Spleen (tissue), 7 donors: ENCODE measurements at regions not wholly inside any gene's neighbourhood (a gene's known extent, or its start where the extent isn't known, plus 50 kb on each side); places are given as distances from the start of the nearest gene placed in this dataset.
"Not testable (repeated sequence)": the region's sequence is repeated elsewhere in the genome, so short reads cannot be mapped to it uniquely, and the experiment has no call there.

Source experiments
- POLR2A ChIP-seq, 3 donors: fragments of 450-650 bp; IDR thresholded peaks; one replicate each; pipeline ENCODE4 v1.5.1; 2017; ENCODE audit warnings: antibody characterized with exemption in 3 of 3, mild to moderate bottlenecking in 1 of 3
- POLR2AphosphoS5 ChIP-seq, 3 donors: sonication (generic); formaldehyde crosslinking; IDR thresholded peaks; one replicate each; pipeline ENCODE4 v1.5.1; 2017; ENCODE audit warnings: antibody characterized with exemption in 3 of 3
- TF ChIP-seq, protein P1 (sequence below), 11 experiments: fragments of 200-600 bp in 7 of 11; fragments of 450-650 bp in 4 of 11; sonication (generic) in 4 of 11; IDR thresholded peaks in 8 of 11; conservative IDR thresholded peaks in 3 of 11; 1 replicate in 7 of 11; 2 replicates in 4 of 11; pipeline versions ENCODE4 v1.4.0 to v1.8.0; 2016 to 2021; ENCODE audit warnings: antibody characterized with exemption in 11 of 11, inconsistent platforms in 4 of 11, mild to moderate bottlenecking in 1 of 11
- donor health status: DM: no; HTN: no; CAD: no; lungs with moderate emphysema.
- donor health status: DM: no; HTN: no; CAD: no.
- donor health status: DM: no; HTN: no; CAD: no.

DNA sequence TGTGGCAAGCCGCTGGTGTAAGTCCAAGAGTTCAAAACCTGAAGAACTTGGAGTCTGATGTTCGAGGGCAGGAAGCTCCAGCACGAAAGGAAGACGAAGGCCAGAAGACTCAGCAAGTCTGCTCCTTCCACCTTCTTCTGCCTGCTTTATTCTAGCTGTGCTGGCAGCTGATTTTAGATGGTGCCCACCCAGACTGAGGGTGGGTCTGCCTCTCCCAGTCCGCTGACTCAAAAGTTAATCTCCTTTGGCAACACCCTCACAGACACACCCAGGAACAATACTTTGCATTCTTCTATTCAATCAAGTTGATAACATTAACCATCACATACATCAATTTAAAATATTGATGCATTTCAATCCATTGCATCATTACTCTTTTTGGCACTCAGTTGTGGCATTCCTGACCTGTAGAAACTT, 373.1 kb downstream of the CDH10 start:
- TF ChIP-seq, protein P1, sequence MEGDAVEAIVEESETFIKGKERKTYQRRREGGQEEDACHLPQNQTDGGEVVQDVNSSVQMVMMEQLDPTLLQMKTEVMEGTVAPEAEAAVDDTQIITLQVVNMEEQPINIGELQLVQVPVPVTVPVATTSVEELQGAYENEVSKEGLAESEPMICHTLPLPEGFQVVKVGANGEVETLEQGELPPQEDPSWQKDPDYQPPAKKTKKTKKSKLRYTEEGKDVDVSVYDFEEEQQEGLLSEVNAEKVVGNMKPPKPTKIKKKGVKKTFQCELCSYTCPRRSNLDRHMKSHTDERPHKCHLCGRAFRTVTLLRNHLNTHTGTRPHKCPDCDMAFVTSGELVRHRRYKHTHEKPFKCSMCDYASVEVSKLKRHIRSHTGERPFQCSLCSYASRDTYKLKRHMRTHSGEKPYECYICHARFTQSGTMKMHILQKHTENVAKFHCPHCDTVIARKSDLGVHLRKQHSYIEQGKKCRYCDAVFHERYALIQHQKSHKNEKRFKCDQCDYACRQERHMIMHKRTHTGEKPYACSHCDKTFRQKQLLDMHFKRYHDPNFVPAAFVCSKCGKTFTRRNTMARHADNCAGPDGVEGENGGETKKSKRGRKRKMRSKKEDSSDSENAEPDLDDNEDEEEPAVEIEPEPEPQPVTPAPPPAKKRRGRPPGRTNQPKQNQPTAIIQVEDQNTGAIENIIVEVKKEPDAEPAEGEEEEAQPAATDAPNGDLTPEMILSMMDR (IDR thresholded peaks at IDR 0.05 in 8 of 11, conservative IDR thresholded peaks at IDR 0.05 in 3 of 11) = not testable (repeated sequence)
- not testable (repeated sequence) for TF ChIP-seq POLR2A, POLR2AphosphoS5 (IDR thresholded peaks at IDR 0.05)
